MM.1S (cell line): ENCODE measurements at regions not wholly inside any gene's neighbourhood (a gene's known extent, or its start where the extent isn't known, plus 50 kb on each side); places are given as distances from the start of the nearest gene placed in this dataset.

Experiments
- DNase-seq: peaks from one replicate; pipeline ENCODE4 v3.0.0-alpha.2; 2015
- H2AFZ ChIP-seq: fragments of 300-600 bp; sonication (generic); 2 replicates; pipeline ENCODE4 v1.6.0; 2016; ENCODE audit warnings: antibody characterized with exemption, low read length
- H3F3A ChIP-seq: fragments of 300-600 bp; sonication (generic); 2 replicates; pipeline ENCODE4 v1.6.1; 2016; ENCODE audit warnings: mild to moderate bottlenecking, antibody characterized with exemption, low read length, moderate library complexity, mixed read lengths; ENCODE audit not compliant: insufficient read depth
- H3K27ac ChIP-seq: fragments of 300-600 bp; sonication (generic); 2 replicates; pipeline ENCODE4 v1.5.1; 2016; ENCODE audit warnings: mild to moderate bottlenecking, low read length
- H3K27me3 ChIP-seq: fragments of 300-600 bp; sonication (generic); replicated peaks from 2 replicates; pipeline ENCODE4 v1.6.0; 2016; ENCODE audit warnings: low read length; ENCODE audit not compliant: insufficient read depth
- H3K36me3 ChIP-seq: fragments of 300-600 bp; sonication (generic); replicated peaks from 2 replicates; pipeline ENCODE4 v1.6.1; 2016; ENCODE audit warnings: mild to moderate bottlenecking, low read length, mixed read lengths; ENCODE audit not compliant: insufficient read depth
- H3K4me1 ChIP-seq: fragments of 300-600 bp; sonication (generic); 2 replicates; pipeline ENCODE4 v1.6.1; 2016; ENCODE audit warnings: low read length, mixed read lengths
- H3K4me2 ChIP-seq: fragments of 300-600 bp; sonication (generic); 2 replicates; pipeline ENCODE4 v1.6.0; 2016; ENCODE audit warnings: low read depth, low read length
- H3K4me3 ChIP-seq: fragments of 300-600 bp; sonication (generic); 2 replicates; pipeline ENCODE4 v1.5.1; 2016; ENCODE audit warnings: low read length, mixed read lengths
- H3K79me2 ChIP-seq: fragments of 300-600 bp; sonication (generic); 2 replicates; pipeline ENCODE4 v1.6.1; 2016; ENCODE audit warnings: mixed run types, low read length, mixed read lengths
- H3K9ac ChIP-seq: fragments of 300-600 bp; sonication (generic); 2 replicates; pipeline ENCODE4 v1.6.1; 2016; ENCODE audit warnings: low read length, mixed read lengths
- H3K9me2 ChIP-seq: fragments of 300-600 bp; sonication (generic); replicated peaks from 2 replicates; pipeline ENCODE4 v1.6.1; 2016; ENCODE audit warnings: mild to moderate bottlenecking, low read length, mixed read lengths; ENCODE audit not compliant: insufficient read depth
- H3K9me3 ChIP-seq: fragments of 300-600 bp; sonication (generic); replicated peaks from 2 replicates; pipeline ENCODE4 v1.6.1; 2016; ENCODE audit warnings: mild to moderate bottlenecking, low read length, mixed read lengths; ENCODE audit not compliant: insufficient read depth
- H4K20me1 ChIP-seq: fragments of 300-600 bp; sonication (generic); 2 replicates; pipeline ENCODE4 v1.6.1; 2016; ENCODE audit warnings: mild to moderate bottlenecking, low read length, moderate library complexity, mixed read lengths; ENCODE audit not compliant: insufficient read depth
- EZH2 ChIP-seq: fragments of 300-600 bp; sonication (generic); optimal IDR thresholded peaks from 2 replicates; pipeline ENCODE3; 2017; ENCODE audit warnings: low read depth, mild to moderate bottlenecking, antibody characterized with exemption, low read length, mixed read lengths
- EZH2phosphoT487 ChIP-seq: fragments of 300-600 bp; sonication (generic); IDR thresholded peaks from 2 replicates; pipeline ENCODE4 v1.6.1; 2018; ENCODE audit warnings: antibody characterized with exemption, low read length
- TF ChIP-seq, protein P1 (sequence below): fragments of 300-600 bp; sonication (generic); IDR thresholded peaks from 2 replicates; pipeline ENCODE4 v1.5.1; 2016; ENCODE audit warnings: antibody characterized with exemption, low read length, mixed read lengths

DNA sequence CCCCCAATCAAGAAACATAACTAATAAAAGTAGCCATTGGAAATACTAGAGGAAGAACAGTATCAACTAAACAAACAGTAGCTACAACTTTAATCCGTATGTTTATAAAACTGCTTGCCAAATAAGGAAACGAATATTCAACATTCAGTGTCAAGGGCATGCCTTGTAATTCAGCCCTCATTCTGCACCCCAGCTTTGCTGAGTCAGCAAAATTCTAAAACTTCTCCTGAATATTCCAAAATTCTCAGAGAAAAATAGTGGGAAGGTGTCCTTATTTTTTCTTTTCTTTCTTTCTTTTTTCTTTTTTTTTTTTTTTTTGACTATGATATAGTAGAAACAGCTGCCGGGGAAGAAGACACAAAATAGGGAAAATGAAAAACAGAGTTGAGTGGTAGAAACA is 344.8 kb upstream of the MAGEC2 start:
- no peak for TF ChIP-seq EZH2phosphoT487
- TF ChIP-seq, protein P1, sequence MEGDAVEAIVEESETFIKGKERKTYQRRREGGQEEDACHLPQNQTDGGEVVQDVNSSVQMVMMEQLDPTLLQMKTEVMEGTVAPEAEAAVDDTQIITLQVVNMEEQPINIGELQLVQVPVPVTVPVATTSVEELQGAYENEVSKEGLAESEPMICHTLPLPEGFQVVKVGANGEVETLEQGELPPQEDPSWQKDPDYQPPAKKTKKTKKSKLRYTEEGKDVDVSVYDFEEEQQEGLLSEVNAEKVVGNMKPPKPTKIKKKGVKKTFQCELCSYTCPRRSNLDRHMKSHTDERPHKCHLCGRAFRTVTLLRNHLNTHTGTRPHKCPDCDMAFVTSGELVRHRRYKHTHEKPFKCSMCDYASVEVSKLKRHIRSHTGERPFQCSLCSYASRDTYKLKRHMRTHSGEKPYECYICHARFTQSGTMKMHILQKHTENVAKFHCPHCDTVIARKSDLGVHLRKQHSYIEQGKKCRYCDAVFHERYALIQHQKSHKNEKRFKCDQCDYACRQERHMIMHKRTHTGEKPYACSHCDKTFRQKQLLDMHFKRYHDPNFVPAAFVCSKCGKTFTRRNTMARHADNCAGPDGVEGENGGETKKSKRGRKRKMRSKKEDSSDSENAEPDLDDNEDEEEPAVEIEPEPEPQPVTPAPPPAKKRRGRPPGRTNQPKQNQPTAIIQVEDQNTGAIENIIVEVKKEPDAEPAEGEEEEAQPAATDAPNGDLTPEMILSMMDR, result no peak
- TF ChIP-seq EZH2, result no peak
- H3K9me3 ChIP-seq, result no peaks in the 10 kb centered on the region
- H3K4me1 ChIP-seq, result no peaks in the 10 kb centered on the region
- H2AFZ ChIP-seq, result no peak overlapping the region
- H3K9me2 ChIP-seq, result no peaks in the 10 kb centered on the region
- H3K4me3 ChIP-seq, result no peak overlapping the region
- no peaks in the 10 kb centered on the region for H3F3A ChIP-seq
- no peaks in the 10 kb centered on the region for H3K79me2 ChIP-seq
- no peaks in the 10 kb centered on the region for H4K20me1 ChIP-seq
- H3K4me2 ChIP-seq, result no peak overlapping the region
- no peak overlapping the region for H3K27ac ChIP-seq
- H3K36me3 ChIP-seq, result no peaks in the 10 kb centered on the region
- DNase-seq, result no peak
- H3K27me3 ChIP-seq, result no peaks in the 10 kb centered on the region
- H3K9ac ChIP-seq, result no peak overlapping the region

DNA sequence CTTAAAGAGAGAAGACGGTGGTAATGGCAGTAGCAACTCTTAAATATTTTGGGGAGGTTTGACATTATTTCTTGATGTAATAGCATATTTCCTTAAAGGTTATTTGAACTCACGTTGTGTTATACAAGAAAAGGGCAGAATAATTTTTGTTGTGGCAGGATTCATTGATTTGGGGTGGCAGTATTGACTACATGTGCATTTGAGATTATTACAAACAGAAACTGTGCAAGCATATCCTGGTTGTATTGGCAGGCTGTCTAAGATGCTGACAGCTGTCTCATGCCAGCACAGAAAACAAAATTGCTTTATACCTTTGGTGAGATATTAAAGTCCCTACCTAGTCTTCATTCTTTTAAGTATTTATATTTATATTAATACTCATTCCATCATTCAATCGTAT is 300.7 kb upstream of the MAGEC2 start:
- no peak overlapping the region for H2AFZ ChIP-seq
- no peak overlapping the region for H3K27ac ChIP-seq
- DNase-seq, result no peak
- TF ChIP-seq, protein P1, result no peak
- TF ChIP-seq EZH2phosphoT487, result no peak
- TF ChIP-seq EZH2, result no peak
- no peak overlapping the region for H3K9ac ChIP-seq
- H3K27me3 ChIP-seq, result no peaks in the 10 kb centered on the region
- H3K9me3 ChIP-seq, result no peaks in the 10 kb centered on the region
- no peak overlapping the region for H3K4me3 ChIP-seq
- H3K79me2 ChIP-seq, result no peaks in the 10 kb centered on the region
- no peaks in the 10 kb centered on the region for H3F3A ChIP-seq
- no peaks in the 10 kb centered on the region for H3K4me1 ChIP-seq
- no peaks in the 10 kb centered on the region for H3K36me3 ChIP-seq
- no peaks in the 10 kb centered on the region for H4K20me1 ChIP-seq
- H3K9me2 ChIP-seq, result no peaks in the 10 kb centered on the region
- H3K4me2 ChIP-seq, result no peak overlapping the region

DNA sequence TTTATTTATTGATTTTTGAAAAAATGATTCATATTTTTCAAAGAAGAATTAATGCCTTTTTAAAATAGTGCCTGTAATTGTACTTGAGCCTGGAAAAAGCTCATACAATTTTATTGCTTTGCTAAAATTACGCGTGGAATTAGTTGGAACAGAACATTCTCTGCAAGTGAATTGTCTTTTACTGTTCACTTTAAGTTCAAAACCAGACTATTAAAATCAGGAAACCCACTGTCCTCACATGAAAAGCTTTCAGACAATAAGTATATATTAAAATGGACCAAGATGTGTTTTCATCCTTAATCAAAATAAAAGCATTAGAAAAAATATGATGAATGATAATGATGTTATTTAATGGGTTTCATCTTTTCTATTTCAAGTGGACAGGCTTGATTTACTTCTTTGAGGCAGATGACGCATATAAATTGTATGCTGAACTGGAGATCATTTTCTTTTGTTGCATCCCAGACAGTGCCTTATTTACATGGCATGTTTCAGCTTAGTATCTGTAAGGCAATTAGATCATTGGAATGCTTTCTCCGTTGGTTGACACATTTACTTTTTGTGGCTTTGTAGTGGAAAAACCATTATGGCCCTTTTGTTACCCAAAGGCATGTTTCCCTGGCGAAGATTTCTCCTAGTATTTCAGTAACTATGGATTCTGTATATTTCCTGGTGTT is 299.0 kb upstream of the MAGEC2 start:
- Histone ChIP-seq H2AFZ (no peak overlapping the region), H4K20me1 (no peaks in the 10 kb centered on the region), H3K9me3 (no peaks in the 10 kb centered on the region), H3K27me3 (no peaks in the 10 kb centered on the region), H3K4me3 (no peak overlapping the region), H3F3A (no peaks in the 10 kb centered on the region), H3K4me2 (no peak overlapping the region), H3K9ac (no peak overlapping the region), H3K27ac (no peak overlapping the region), H3K4me1 (no peaks in the 10 kb centered on the region), H3K79me2 (no peaks in the 10 kb centered on the region), H3K9me2 (no peaks in the 10 kb centered on the region), H3K36me3 (no peaks in the 10 kb centered on the region)
- DNase-seq, result no peak
- TF ChIP-seq, protein P1, result no peak
- TF ChIP-seq EZH2phosphoT487 (no peak), EZH2 (no peak)
